Ovary (tissue), 3 donors: ENCODE measurements at regions not wholly inside any gene's neighbourhood (a gene's known extent, or its start where the extent isn't known, plus 50 kb on each side); places are given as distances from the start of the nearest gene placed in this dataset.

Source experiments
- CTCF ChIP-seq, 3 donors: fragments of 450-650 bp in 2 of 3; fragments of 200-600 bp in 1 of 3; IDR thresholded peaks; one replicate each; pipeline versions ENCODE4 v1.5.1 to v1.8.0; 2016 to 2022; ENCODE audit warnings: antibody characterized with exemption in 3 of 3, mild to moderate bottlenecking in 1 of 3
- EP300 ChIP-seq: sonication (generic); formaldehyde crosslinking; IDR thresholded peaks from one replicate; pipeline ENCODE4 v1.6.1; 2017; ENCODE audit warnings: antibody characterized with exemption
- POLR2A ChIP-seq: fragments of 450-650 bp; IDR thresholded peaks from one replicate; pipeline ENCODE4 v1.6.1; 2017; ENCODE audit warnings: antibody characterized with exemption, mild to moderate bottlenecking, moderate library complexity
- donor health status: DM: no; HTN: no; CAD: no.

GRCh38 chr1:187516874-187517273, 688.1 kb downstream of the PLA2G4A start:
- TF ChIP-seq POLR2A = no peak
- no peak for TF ChIP-seq CTCF (IDR thresholded peaks at IDR 0.05)
- no peak for TF ChIP-seq EP300
